C4-2B (cell line): ENCODE measurements at regions not wholly inside any gene's neighbourhood (a gene's known extent, or its start where the extent isn't known, plus 50 kb on each side); places are given as distances from the start of the nearest gene placed in this dataset.

Experiments used
- H3K27ac ChIP-seq: fragments of 450-650 bp; 2 replicates; pipeline ENCODE4 v1.5.1; 2017
- ZFX ChIP-seq: fragments of 450-650 bp; IDR thresholded peaks from 2 replicates; pipeline ENCODE4 v1.6.1; 2017
- TF ChIP-seq, protein P1 (sequence below): fragments of 450-650 bp; conservative IDR thresholded peaks from 2 replicates; pipeline ENCODE4 v1.5.1; 2017; ENCODE audit warnings: mild to moderate bottlenecking

DNA sequence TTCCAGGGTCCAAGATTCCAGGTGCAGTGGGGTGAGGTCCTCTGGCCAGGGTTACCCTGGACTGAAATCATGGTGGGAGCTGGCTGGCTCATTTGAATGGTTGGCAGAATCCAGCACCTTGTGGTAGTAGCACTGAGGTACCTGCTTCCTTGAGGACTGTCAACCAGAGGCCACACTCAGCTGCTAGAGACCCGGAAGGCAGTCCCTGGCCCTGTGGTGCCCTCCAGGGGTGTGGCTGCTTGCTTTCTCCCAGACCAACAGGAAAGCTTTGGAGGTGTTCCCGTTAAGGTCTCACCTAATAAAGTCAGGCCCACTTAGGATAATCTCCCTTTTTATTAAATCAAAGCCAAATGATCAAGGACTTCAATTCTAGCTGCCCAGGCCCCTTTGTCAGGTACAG, 107.7 kb upstream of the GDF10 start:
- TF ChIP-seq, protein P1, sequence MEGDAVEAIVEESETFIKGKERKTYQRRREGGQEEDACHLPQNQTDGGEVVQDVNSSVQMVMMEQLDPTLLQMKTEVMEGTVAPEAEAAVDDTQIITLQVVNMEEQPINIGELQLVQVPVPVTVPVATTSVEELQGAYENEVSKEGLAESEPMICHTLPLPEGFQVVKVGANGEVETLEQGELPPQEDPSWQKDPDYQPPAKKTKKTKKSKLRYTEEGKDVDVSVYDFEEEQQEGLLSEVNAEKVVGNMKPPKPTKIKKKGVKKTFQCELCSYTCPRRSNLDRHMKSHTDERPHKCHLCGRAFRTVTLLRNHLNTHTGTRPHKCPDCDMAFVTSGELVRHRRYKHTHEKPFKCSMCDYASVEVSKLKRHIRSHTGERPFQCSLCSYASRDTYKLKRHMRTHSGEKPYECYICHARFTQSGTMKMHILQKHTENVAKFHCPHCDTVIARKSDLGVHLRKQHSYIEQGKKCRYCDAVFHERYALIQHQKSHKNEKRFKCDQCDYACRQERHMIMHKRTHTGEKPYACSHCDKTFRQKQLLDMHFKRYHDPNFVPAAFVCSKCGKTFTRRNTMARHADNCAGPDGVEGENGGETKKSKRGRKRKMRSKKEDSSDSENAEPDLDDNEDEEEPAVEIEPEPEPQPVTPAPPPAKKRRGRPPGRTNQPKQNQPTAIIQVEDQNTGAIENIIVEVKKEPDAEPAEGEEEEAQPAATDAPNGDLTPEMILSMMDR: no peak
- TF ChIP-seq ZFX: no peak
- H3K27ac ChIP-seq: no peak overlapping the region

DNA sequence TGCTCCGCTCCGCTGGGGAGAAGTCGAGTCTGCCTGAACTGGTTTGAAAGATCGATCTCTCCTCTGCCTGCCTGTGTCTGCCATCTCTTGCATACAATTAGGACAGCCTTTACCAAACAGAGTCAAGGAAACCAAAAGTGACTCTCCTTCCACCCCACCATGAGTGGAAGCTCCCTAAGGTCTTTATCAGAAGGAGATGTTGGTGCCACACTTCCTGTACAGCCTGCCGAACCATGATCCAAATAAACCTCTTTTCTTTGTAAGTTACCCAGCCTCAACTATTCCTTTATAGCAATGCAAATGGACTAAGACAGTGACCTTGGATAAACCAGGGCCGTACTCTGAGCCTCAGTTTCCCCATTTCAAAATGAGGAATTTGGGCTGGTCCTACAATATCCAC, 106.3 kb upstream of the GDF10 start:
- TF ChIP-seq, protein P1: no peak
- TF ChIP-seq ZFX: no peak
- H3K27ac ChIP-seq: no peak overlapping the region

DNA sequence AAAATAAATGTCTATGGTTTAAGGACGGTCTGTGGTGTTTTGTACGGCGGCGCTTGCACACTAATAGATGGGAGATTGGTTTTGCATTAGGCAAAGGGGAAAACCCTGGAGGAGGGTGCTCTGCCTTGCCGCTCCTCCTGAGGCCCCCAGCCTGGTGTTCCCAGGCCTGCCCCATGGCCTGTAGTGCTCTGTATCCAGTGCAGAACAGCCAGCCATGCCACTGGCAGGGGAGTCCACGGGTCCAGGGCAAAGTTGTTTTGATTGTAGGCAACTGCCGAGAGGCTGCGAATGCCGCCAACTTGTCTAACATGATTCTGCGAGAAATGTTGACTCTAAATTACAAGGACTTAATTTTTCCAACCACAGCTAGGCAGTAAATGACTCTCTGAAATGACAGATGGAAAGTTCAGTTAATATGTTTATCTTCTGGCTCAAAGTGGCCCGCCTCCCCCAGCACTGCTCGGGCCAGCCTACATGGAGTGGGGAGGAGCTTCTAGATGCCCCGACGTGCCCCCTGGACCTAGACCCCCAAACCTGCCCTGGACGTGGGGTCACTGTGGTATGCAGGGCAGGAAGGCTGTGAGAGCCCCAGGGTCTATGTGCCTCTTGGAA, 104.6 kb upstream of the GDF10 start:
- TF ChIP-seq, protein P1: no peak
- TF ChIP-seq ZFX: no peak
- no peak overlapping the region for H3K27ac ChIP-seq

DNA sequence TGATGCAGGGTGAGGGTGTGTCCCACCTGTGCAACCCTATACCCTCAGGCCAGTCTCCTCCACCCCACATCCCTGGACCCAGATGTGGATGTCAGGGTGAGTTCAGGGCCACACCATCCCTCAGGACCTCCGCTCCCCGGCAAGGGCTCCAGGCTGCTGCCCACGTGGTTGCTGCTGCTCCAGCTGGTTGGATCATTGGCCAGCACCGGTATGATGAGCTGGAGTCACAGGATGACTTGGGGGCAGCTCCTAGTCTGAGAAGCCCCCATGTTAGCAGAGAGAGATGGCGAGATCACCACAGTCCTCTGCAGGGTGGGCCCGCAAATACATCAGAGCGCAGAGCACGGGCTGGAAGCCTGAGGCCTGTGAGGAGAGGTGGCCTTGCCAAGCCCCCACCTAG, 103.3 kb upstream of the GDF10 start:
- H3K27ac ChIP-seq: no peak overlapping the region
- TF ChIP-seq ZFX: no peak
- TF ChIP-seq, protein P1: no peak

DNA sequence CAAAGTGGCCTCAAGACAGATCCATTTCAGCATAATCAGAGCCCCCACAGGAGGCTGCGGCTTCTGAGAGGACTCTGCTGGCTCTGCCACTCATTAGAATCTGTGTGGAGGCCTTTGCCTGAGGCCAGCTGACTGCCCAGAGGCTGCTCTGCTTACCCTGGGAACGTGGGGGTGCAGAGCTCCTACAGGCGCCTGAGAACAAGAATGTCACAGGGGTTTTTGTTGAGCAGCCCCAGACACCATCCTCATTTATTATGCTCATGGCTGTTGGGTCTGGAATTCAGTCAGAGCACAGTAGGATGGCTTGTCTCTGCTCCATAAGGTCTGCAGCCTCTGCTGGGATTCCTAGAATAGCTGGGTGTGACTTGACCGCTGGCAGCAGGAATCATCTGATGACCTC, 101.8 kb upstream of the GDF10 start:
- TF ChIP-seq, protein P1: no peak
- no peak for TF ChIP-seq ZFX
- H3K27ac ChIP-seq: no peak overlapping the region

DNA sequence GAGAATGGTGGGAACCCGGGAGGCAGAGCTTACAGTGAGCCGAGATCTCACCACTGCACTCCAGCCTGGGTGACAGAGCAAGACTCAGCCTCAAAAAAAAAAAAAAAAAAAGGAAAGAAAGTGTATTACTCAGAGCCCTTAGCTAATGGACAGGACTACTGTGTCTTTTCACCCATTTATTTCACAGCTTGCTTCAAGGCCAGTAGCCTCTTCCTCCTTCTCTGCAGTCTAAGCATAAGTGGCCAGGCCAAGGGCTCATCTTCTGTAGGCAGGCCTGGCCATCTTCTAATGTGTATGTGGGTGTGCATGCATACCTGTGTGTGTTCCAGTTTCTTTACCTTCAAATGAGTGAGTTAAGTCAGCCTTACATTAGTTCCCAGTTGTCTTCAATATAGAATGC, 94.8 kb upstream of the GDF10 start:
- TF ChIP-seq, protein P1: no peak
- TF ChIP-seq ZFX: no peak
- no peak overlapping the region for H3K27ac ChIP-seq

DNA sequence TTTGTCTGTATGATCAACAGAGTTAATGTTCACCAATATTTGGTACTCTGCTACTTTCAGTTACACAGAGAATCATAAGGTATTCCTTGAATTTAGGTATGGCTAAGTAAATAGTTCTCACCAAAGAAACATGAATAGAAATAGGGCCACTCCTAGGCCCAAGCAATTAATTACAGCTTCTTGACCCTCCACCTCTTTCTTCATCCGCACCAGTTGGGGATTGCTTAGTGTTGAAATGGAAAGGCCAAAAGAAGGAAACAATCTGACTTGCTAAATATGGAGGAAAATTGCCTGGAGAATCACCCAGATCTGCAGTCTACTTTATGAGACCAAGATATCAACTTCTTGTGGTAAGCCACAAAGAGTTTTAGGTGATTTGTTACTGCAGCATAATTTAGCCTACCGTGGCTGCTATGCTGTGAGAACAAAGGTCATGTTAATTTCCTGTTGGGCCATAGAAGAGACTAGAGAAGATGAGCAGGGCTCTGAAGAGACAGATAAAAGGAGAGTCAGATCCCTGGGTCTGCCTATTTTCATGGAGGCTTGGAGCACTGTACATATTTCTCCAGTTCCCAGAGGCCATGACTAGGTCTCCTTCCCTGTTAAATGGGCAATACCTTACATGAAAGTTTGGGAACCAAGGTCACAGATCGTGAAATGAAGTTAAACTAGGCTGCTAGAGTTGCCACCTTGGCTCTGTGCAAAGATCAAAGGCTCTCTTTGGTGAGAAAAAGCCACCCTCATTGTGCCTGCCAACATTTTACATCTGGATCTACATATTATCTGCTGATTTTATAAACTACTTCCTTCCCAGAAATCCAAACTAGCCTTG, 93.3 kb upstream of the GDF10 start:
- TF ChIP-seq, protein P1: no peak
- no peak for TF ChIP-seq ZFX
- no peak overlapping the region for H3K27ac ChIP-seq
